Tibial artery (tissue), 4 donors: ENCODE measurements at regions not wholly inside any gene's neighbourhood (a gene's known extent, or its start where the extent isn't known, plus 50 kb on each side); places are given as distances from the start of the nearest gene placed in this dataset.

Experiments used
- DNase-seq, 2 donors: peaks; one replicate each; pipeline ENCODE4 v3.0.0-alpha.2; 2019
- H3K27ac ChIP-seq, 2 donors: fragments of 200-600 bp; sonication (generic) in 1 of 2; 1 replicate in 1 of 2; 2 replicates in 1 of 2; pipeline ENCODE4 v1.5.1; 2018 to 2019; ENCODE audit warnings: mild to moderate bottlenecking in 1 of 2
- H3K27me3 ChIP-seq, 2 donors: fragments of 200-600 bp; sonication (generic) in 1 of 2; one replicate each; pipeline versions ENCODE4 v1.5.1 to v1.6.0; 2016 to 2019
- H3K36me3 ChIP-seq, 3 donors: fragments of 200-600 bp; sonication (generic) in 2 of 3; one replicate each; pipeline ENCODE4 v1.5.1; 2016 to 2019; ENCODE audit warnings: mild to moderate bottlenecking in 2 of 3
- H3K4me1 ChIP-seq, 4 donors: fragments of 200-600 bp; sonication (generic) in 2 of 4; 1 replicate in 3 of 4; 2 replicates in 1 of 4; pipeline ENCODE4 v1.5.1; 2016 to 2019
- H3K4me3 ChIP-seq, 2 donors: fragments of 200-600 bp; sonication (generic) in 1 of 2; 1 replicate in 1 of 2; 2 replicates in 1 of 2; pipeline ENCODE4 v1.5.1; 2018 to 2019; ENCODE audit warnings: mild to moderate bottlenecking in 2 of 2
- H3K9me3 ChIP-seq, 3 donors: fragments of 200-600 bp; sonication (generic) in 1 of 3; one replicate each; pipeline ENCODE4 v1.5.1; 2016 to 2019
- intact Hi-C: fragments of 100-400 bp; cut with DNase I; formaldehyde crosslinking; loops from one replicate; pipeline ENCODE4 v1.15.0; 2023; ENCODE audit warnings: low total_unique reads
- TF ChIP-seq, protein P1 (sequence below), 2 experiments: fragments of 200-600 bp in 1 of 2; fragments of 450-650 bp in 1 of 2; IDR thresholded peaks; one replicate each; pipeline ENCODE4 v1.5.1; 2017 to 2019; ENCODE audit warnings: antibody characterized with exemption in 2 of 2, mild to moderate bottlenecking in 1 of 2, moderate library complexity in 1 of 2

DNA sequence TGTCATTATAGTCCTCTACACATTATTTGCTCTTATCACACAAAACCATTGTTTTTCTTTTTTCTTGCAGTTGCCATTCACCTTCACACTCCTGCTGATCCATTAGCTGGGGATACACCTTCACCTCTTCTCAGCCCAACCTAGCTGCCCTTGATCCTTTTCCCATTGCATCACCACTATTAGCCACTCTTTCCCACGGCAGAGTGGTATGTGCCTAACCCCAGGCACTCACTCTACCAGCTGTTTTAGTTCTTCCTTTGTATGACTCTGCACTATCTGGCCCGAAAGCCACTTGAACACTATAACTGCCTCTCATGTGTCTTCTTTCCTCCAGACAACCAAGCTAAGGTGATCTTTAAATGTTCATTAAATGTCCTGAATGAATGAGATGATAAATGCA is 145.4 kb upstream of the PIK3C3 start:
- TF ChIP-seq, protein P1, sequence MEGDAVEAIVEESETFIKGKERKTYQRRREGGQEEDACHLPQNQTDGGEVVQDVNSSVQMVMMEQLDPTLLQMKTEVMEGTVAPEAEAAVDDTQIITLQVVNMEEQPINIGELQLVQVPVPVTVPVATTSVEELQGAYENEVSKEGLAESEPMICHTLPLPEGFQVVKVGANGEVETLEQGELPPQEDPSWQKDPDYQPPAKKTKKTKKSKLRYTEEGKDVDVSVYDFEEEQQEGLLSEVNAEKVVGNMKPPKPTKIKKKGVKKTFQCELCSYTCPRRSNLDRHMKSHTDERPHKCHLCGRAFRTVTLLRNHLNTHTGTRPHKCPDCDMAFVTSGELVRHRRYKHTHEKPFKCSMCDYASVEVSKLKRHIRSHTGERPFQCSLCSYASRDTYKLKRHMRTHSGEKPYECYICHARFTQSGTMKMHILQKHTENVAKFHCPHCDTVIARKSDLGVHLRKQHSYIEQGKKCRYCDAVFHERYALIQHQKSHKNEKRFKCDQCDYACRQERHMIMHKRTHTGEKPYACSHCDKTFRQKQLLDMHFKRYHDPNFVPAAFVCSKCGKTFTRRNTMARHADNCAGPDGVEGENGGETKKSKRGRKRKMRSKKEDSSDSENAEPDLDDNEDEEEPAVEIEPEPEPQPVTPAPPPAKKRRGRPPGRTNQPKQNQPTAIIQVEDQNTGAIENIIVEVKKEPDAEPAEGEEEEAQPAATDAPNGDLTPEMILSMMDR (IDR thresholded peaks at IDR 0.05): no peak
- intact Hi-C loops: no loop called here

DNA sequence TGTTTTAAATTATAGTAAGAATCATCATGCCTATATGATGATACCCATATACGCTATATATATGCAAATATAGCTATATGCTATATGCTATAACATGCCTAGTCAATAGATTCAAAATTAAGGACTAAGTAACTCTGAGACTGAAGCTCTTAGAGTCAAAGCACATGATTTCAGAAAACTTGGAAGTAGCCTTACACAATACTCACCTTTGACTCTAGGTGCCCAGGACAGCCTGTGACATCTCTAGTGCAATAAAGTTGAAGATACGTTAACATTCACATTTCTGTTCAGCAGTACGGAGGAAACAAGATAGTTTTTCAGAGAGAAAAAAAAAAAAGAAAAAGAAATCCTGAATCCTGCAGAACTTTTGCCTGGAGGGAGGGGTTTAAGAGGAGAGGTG is 149.7 kb upstream of the PIK3C3 start:
- Histone ChIP-seq H3K27ac (no peak overlapping the region), H3K27me3 (no peaks in the 10 kb centered on the region), H3K36me3 (no peaks in the 10 kb centered on the region), H3K4me3 (no peak overlapping the region), H3K9me3 (no peaks in the 10 kb centered on the region), H3K4me1 (no peaks in the 10 kb centered on the region)
- intact Hi-C loops: no loop called here
- TF ChIP-seq, protein P1 (IDR thresholded peaks at IDR 0.05): no peak
- DNase-seq: no peak

More for the DNA sequence above, 145.4 kb upstream of the PIK3C3 start:
- DNase-seq: no peak
- Histone ChIP-seq H3K27me3 (no peaks in the 10 kb centered on the region), H3K27ac (no peak overlapping the region), H3K4me1 (no peaks in the 10 kb centered on the region), H3K36me3 (no peaks in the 10 kb centered on the region), H3K4me3 (no peak overlapping the region), H3K9me3 (no peaks in the 10 kb centered on the region)

DNA sequence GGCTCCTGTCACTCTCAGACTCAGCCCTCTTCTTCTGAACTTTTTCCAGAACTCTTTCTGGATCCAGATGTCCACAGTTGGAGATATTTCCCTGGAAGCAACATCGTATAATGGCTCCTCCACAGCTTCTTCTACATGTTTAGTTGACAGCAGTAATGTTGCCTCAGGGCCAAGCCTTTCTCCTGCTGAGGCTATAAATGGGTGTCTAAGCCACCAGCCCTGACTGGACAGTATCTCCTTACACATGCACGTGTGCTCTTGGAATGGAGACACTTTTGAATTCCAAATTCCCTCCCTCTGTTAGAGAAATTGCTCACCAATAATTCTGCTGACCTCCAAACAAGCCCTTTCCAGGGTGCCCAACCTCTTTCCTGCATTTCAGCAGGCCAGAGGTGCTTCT is 156.2 kb upstream of the PIK3C3 start:
- Histone ChIP-seq H3K4me3 (no peak overlapping the region), H3K4me1 (no peaks in the 10 kb centered on the region), H3K27me3 (no peaks in the 10 kb centered on the region), H3K27ac (no peak overlapping the region), H3K36me3 (no peaks in the 10 kb centered on the region), H3K9me3 (no peaks in the 10 kb centered on the region)
- intact Hi-C loops: no loop called here
- TF ChIP-seq, protein P1 (IDR thresholded peaks at IDR 0.05): no peak
- DNase-seq: no peak

DNA sequence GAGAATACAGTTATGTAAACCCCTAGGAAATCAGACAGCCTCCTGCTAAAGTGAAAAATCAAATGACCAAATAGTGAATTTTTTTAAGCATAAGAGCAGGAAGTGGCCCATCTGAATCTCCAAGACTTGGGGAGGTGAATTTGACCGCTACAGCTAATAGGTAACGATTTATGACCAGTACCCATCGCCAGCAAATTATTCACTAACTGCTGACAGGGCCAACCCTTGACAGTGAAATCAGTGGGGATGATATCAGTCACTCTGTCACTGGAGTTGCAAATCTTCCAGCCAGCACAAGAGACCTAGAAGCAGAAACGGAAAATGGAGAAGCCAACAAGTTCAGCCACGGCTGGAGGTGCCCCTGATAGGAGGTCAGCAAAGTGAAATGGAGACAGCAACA is 164.3 kb upstream of the PIK3C3 start:
- Histone ChIP-seq H3K4me3 (no peak overlapping the region), H3K27ac (no peak overlapping the region), H3K9me3 (no peaks in the 10 kb centered on the region), H3K4me1 (no peaks in the 10 kb centered on the region), H3K27me3 (no peaks in the 10 kb centered on the region), H3K36me3 (no peaks in the 10 kb centered on the region)
- no peak for DNase-seq
- intact Hi-C loops: no loop called here
- TF ChIP-seq, protein P1 (IDR thresholded peaks at IDR 0.05): no peak

DNA sequence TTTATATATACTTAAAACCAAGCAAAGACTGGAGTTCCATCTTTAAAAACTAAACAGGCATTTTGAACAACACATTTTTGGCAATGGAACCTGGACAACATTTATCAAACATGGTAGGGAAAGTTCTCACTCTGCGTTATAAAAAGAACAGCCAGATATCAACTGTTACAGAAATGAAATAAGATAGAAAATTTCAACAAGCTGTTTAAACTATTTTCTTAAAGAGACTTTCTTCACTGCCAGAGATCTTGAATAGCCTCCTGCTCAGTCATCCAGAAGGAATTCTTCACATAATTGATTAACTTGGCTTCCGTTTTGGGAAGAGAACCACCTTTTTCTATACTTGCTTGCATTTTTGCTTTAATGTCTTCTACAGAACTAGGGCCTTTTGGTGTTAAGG is 166.0 kb upstream of the PIK3C3 start:
- no peak overlapping the region for H3K27ac ChIP-seq
- TF ChIP-seq, protein P1 (IDR thresholded peaks at IDR 0.05): no peak
- no peak overlapping the region for H3K4me3 ChIP-seq
- H3K9me3 ChIP-seq: no peaks in the 10 kb centered on the region
- H3K36me3 ChIP-seq: no peaks in the 10 kb centered on the region
- H3K27me3 ChIP-seq: no peaks in the 10 kb centered on the region
- intact Hi-C loops: no loop called here
- no peak for DNase-seq
- H3K4me1 ChIP-seq: no peaks in the 10 kb centered on the region

DNA sequence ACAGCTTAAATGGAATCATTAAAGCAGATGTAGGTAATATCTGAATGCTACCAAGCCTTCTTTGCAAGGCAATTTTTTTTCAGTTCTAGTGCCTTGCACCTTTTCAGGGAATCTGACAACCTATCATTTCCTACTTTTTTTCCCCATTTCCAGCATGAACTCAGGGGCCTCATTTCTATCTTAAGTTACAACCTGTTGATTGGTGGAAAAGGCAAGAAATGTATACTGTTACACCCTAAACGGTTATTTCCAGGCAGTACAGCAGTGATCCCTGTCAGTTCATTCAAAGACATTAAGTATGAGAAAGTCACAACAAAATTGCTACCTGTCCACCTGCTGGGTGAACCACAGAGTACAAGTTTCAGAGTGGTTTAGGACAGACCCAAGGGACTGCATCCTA is 171.2 kb upstream of the PIK3C3 start:
- H3K4me1 ChIP-seq: no peaks in the 10 kb centered on the region
- intact Hi-C loops: no loop called here
- DNase-seq: no peak
- no peak overlapping the region for H3K4me3 ChIP-seq
- no peak overlapping the region for H3K27ac ChIP-seq
- H3K9me3 ChIP-seq: no peaks in the 10 kb centered on the region
- H3K36me3 ChIP-seq: no peaks in the 10 kb centered on the region
- TF ChIP-seq, protein P1 (IDR thresholded peaks at IDR 0.05): no peak
- H3K27me3 ChIP-seq: no peaks in the 10 kb centered on the region
